SJSA1 (cell line): ENCODE measurements at regions not wholly inside any gene's neighbourhood (a gene's known extent, or its start where the extent isn't known, plus 50 kb on each side); places are given as distances from the start of the nearest gene placed in this dataset.

ENCODE experiments used
- DNase-seq, 2 experiments: peaks; one replicate each; pipeline ENCODE4 v3.0.0-alpha.2; 2015 to 2020; ENCODE audit warnings: low spot score in 2 of 2, low read depth in 1 of 2
- H3K27ac ChIP-seq: fragments of 250-450 bp; sonication (Bioruptor Pico); 2 replicates; pipeline ENCODE4 v1.5.1; 2020; ENCODE audit warnings: mild to moderate bottlenecking, moderate library complexity
- H3K27me3 ChIP-seq: fragments of 250-450 bp; sonication (Bioruptor Pico); replicated peaks from 2 replicates; pipeline ENCODE4 v1.5.1; 2020; ENCODE audit warnings: mild to moderate bottlenecking, moderate library complexity
- H3K36me3 ChIP-seq: fragments of 250-450 bp; sonication (Bioruptor Pico); 2 replicates; pipeline ENCODE4 v1.5.1; 2020; ENCODE audit warnings: mild to moderate bottlenecking
- H3K4me1 ChIP-seq: fragments of 250-450 bp; sonication (Bioruptor Pico); replicated peaks from 2 replicates; pipeline ENCODE4 v1.6.1; 2021; ENCODE audit warnings: mild to moderate bottlenecking
- H3K4me3 ChIP-seq: fragments of 250-450 bp; sonication (Bioruptor Pico); 2 replicates; pipeline ENCODE4 v1.5.1; 2020; ENCODE audit warnings: mild to moderate bottlenecking
- H3K9me3 ChIP-seq: fragments of 250-450 bp; sonication (Bioruptor Pico); replicated peaks from 2 replicates; pipeline ENCODE4 v1.5.1; 2020; ENCODE audit warnings: mild to moderate bottlenecking

DNA sequence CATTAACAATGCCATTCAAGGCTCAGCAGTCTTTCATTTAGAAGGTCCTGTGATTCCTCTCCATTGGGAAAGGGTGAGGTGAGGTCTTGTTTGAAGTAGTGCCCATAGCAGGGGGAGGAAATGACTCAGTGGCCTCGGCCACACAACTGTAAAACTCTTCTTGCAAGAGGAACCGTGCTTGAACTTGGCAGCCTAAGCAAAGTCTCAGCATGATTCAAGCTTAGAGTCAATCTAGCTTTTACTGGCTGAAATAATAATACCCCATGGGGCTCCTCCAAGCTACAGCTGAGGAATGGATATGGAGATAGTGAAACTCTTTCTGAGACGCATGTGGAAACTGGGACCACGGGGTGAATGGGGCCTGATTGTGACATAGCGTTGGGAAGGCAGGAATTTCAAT lies 428.2 kb downstream of the BMP2 start:
- Histone ChIP-seq H3K4me1 (no peaks in the 10 kb centered on the region), H3K9me3 (no peaks in the 10 kb centered on the region), H3K27ac (no peak overlapping the region), H3K27me3 (no peaks in the 10 kb centered on the region), H3K36me3 (no peaks in the 10 kb centered on the region), H3K4me3 (no peak overlapping the region)
- no peak for DNase-seq

DNA sequence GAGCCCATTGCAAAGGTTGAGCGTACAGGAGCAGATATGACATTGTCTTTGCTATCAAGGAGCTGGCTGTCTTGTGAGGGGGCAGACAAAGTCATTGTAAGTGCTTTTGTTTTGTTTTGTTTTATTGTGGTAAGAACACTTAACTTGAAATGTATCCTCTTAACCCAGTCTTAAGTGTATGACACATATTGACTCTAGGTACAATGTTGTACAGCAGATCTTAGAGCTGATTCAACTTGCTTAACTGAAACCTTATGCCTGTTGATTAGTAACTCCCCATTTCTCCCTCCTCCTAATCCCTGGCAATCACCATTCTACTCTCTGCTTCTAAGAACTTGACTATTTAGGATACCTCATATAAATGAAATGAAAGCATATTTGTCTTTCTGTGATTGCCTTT lies 429.0 kb downstream of the BMP2 start:
- Histone ChIP-seq H3K36me3 (no peaks in the 10 kb centered on the region), H3K9me3 (no peaks in the 10 kb centered on the region), H3K4me3 (no peak overlapping the region), H3K4me1 (no peaks in the 10 kb centered on the region), H3K27ac (no peak overlapping the region), H3K27me3 (no peaks in the 10 kb centered on the region)
- no peak for DNase-seq

DNA sequence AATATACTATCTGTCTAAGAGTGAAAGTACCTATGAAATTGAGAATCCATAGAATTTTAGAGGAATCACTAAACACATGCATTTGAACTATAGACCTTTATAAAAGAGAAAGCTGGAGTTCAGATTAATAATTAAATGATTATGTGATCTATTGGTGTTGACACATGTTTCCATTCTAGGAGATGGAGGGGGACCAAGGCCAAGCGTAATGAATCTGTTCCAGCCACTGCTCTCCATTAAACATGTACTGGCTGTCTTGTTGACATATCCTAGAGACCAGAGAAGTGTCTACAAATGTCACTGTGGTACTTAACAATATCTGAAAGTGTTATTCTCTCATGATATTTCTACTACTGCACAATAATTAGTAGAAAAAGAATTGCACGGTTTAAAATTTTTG lies 432.4 kb downstream of the BMP2 start:
- H3K27ac ChIP-seq: no peak overlapping the region
- no peaks in the 10 kb centered on the region for H3K9me3 ChIP-seq
- DNase-seq: no peak
- H3K36me3 ChIP-seq: no peaks in the 10 kb centered on the region
- no peak overlapping the region for H3K4me3 ChIP-seq
- H3K4me1 ChIP-seq: no peaks in the 10 kb centered on the region
- H3K27me3 ChIP-seq: no peaks in the 10 kb centered on the region

DNA sequence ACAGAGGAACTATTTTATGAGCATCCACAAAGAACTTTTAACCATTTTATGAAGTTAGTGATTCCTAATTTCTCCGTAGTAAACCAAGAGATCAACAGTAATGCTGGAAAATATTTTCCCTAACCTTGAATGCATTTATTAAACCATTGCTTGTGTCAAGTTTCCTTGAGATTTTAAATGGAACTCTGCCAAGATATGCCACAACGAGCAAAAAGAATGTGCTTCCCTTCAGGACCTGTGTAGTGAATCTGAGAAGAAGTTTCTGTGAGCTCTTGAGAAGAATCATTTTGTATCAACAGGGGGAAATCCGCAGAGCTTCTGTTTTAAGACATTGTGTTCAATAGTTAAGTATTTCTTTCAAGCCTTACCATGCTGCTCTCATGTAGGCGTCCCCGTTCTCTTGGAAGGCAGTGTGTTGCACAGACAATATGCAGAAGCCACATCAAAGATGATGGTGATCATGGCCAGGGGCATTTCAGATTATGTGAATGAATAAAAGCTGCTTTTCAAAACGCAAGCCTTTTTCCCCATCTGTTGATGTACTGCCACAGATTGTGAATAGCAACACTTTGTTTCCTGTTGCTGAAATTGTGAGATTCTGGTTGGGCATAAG lies 439.8 kb downstream of the BMP2 start:
- H3K27ac ChIP-seq: no peak overlapping the region
- H3K4me1 ChIP-seq: no peaks in the 10 kb centered on the region
- H3K36me3 ChIP-seq: no peaks in the 10 kb centered on the region
- no peak for DNase-seq
- H3K4me3 ChIP-seq: no peak overlapping the region
- no peaks in the 10 kb centered on the region for H3K9me3 ChIP-seq
- H3K27me3 ChIP-seq: no peaks in the 10 kb centered on the region

DNA sequence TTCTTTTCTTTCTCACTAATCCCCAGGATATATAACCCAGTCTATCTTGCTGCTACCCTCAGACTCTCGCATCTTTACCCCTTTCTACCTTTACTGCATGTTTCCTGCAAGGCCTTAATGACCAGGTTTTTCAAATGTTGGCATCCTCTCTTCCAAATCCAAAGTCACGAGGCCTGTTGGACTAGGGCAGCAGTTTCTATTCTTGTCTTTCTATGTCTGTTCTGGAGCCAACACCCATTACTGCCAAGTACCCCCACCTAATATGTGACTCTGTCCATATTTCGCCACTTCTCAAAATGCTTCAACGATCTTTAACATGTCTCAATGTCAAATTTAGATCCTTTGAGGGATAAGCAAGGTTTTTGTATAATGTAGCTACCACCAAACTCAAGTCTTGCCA lies 443.4 kb downstream of the BMP2 start:
- no peak for DNase-seq
- H3K36me3 ChIP-seq: no peaks in the 10 kb centered on the region
- no peak overlapping the region for H3K4me3 ChIP-seq
- H3K9me3 ChIP-seq: no peaks in the 10 kb centered on the region
- no peaks in the 10 kb centered on the region for H3K27me3 ChIP-seq
- H3K27ac ChIP-seq: no peak overlapping the region
- no peaks in the 10 kb centered on the region for H3K4me1 ChIP-seq

DNA sequence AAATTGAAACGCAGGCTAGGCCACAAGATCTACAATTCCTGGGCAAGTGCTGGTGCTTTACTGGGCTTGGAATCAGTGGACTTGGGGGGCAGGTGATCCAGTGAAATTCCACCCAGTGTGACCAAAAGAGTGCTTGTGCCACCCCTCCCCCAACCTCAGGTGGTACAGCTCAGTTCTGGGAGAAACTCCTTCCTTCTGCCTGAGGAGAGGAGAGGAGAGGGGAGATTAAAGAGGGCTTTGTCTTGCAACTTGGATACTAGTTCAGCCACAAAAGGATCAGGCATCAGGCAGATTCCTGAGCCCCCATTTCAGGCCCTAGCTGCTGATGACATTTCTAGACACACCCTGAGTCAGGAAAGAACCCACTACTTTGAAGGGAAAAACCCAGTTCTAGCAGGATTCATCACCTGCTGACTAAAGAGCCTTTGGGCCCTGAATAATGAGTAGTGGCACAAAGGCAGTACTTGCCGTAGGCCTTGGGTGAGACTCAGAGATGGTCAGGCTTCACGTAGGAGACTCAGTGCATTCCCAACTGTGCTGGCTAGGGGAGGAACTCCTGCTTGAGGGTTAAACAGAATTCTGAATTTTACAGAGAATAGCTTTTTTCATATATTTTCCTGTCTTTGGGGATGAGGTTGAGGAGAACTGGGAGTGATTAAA lies 446.7 kb downstream of the BMP2 start:
- no peak overlapping the region for H3K27ac ChIP-seq
- H3K9me3 ChIP-seq: no peaks in the 10 kb centered on the region
- no peaks in the 10 kb centered on the region for H3K4me1 ChIP-seq
- no peak for DNase-seq
- no peaks in the 10 kb centered on the region for H3K27me3 ChIP-seq
- H3K4me3 ChIP-seq: no peak overlapping the region
- no peaks in the 10 kb centered on the region for H3K36me3 ChIP-seq

DNA sequence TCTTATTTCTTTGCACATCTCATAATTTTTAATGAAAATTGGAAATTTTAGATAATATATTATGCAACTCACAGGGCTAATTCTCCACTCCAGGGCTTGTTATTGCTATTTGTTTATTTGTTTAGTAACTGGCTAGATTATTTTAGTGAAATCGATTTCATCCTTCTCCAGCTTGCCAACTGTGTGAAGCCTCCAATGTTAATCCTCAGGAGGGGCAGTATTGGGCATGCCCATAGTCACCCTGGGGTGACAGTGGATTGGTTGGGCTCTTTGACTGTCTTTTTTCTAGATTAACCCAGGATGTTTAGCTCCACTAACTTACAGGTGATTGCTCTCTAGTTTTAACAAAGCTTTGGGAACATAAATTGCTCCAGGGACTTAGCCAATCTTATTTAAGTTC lies 450.1 kb downstream of the BMP2 start:
- no peak overlapping the region for H3K27ac ChIP-seq
- DNase-seq: no peak
- no peaks in the 10 kb centered on the region for H3K36me3 ChIP-seq
- H3K4me3 ChIP-seq: no peak overlapping the region
- H3K9me3 ChIP-seq: no peaks in the 10 kb centered on the region
- H3K27me3 ChIP-seq: no peaks in the 10 kb centered on the region
- H3K4me1 ChIP-seq: no peaks in the 10 kb centered on the region

DNA sequence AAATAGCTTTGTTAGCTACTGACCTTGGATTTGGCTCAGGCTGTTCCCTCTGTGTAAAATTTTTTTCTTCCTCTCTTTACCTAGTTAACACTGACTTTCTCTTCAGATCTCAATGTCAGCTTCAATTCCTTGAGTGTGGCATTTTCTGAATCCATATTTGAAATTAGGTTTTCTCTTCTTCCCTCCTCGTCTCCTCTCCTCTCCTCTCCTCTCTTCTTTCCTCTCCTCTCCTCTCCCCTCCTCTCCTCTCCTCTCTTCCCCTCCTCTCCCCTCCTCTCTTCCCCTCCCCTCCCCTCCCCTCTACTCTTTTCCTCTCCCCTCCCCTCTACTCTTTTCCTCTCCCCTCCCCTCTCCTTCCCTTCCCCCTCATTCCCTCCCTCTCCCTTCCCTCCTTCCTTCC lies 453.3 kb downstream of the BMP2 start:
- DNase-seq: no peak
- Histone ChIP-seq H3K9me3 (no peaks in the 10 kb centered on the region), H3K27me3 (no peaks in the 10 kb centered on the region), H3K4me3 (no peak overlapping the region), H3K27ac (no peak overlapping the region), H3K4me1 (no peaks in the 10 kb centered on the region), H3K36me3 (no peaks in the 10 kb centered on the region)

DNA sequence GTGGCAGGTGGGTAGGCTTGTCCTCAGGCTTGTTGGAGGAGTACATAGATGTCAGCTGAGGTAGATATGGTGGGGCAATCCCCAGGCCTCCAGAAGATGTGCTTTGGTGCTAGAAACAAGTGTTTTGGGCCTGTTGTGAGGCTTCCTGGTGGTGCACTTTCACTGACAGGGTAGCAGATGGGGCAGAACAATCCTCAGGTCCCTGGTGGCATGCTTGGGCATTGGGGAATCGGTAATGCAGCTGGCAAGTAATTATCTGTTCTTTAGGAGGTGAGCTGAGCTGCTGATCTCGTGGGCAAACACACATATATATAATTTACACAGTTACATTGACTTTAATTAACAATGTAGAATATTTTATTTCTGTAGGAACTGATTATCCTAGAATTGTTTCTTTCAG lies 458.7 kb downstream of the BMP2 start:
- no peak for DNase-seq
- Histone ChIP-seq H3K9me3 (no peaks in the 10 kb centered on the region), H3K36me3 (no peaks in the 10 kb centered on the region), H3K27me3 (no peaks in the 10 kb centered on the region), H3K27ac (no peak overlapping the region), H3K4me1 (no peaks in the 10 kb centered on the region), H3K4me3 (no peak overlapping the region)

DNA sequence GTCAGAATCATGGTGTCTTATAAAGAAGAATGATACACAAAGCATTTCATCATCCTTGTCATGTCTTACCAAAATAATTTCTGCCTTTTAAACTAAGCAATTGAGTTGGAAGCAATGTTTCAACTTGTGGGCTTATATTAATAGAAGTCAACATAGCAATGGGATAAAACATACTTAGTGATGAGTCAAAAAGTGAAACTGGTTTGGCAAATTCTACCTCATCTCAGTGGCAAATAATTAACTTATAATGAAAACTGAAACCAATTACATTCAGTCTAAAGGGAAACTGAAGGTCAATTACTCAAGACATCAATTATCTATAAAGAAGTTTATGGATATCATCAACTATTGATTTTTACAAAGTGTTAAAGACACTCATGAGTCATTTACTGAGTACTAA lies 463.8 kb downstream of the BMP2 start:
- no peaks in the 10 kb centered on the region for H3K36me3 ChIP-seq
- H3K4me3 ChIP-seq: no peak overlapping the region
- no peaks in the 10 kb centered on the region; the same call in 1 of the 2 replicates for H3K9me3 ChIP-seq
- no peak for DNase-seq
- H3K27me3 ChIP-seq: no peaks in the 10 kb centered on the region
- no peaks in the 10 kb centered on the region for H3K4me1 ChIP-seq
- H3K27ac ChIP-seq: no peak overlapping the region

DNA sequence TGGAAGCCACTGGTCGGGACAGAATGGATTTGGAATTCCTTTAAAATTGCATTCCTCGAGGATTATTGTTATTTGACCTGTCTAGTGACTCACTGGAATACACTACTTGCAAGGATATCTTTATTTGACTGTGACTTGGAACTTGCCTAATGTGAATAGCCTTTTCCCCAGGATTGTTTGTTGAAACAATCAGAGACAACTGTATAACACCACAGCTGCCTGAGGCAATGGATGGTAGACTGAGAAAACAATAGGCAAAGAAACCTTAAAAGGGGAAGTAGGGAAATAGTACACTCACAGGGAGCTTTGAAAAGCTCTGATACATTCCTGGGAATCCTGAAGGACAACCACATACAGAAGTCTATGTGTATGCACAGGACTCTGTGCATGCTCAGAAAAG lies 465.3 kb downstream of the BMP2 start:
- Histone ChIP-seq H3K4me3 (no peak overlapping the region), H3K36me3 (no peaks in the 10 kb centered on the region), H3K27ac (no peak overlapping the region), H3K27me3 (no peaks in the 10 kb centered on the region), H3K9me3 (no peaks in the 10 kb centered on the region; the same call in 1 of the 2 replicates), H3K4me1 (no peaks in the 10 kb centered on the region)
- DNase-seq: no peak

DNA sequence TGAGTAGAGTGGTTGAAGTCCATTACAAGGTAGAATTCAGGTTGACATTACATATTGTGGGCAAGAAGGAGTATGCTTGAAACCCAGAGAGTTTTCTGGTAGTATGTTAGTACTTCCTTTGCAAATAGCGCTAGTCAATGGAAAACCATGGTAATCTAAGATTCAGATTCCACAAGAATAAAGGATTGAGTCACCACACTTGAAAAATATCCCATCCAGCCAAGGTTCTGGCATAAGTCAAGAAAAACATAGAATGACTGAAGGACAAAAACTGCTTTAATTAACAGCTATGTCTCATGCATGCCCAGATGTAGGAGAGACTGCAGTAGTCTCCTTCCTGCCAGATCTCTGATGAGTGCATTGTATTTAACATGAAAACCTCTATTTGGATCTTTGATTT lies 469.8 kb downstream of the BMP2 start:
- no peaks in the 10 kb centered on the region for H3K27me3 ChIP-seq
- no peak for DNase-seq
- H3K27ac ChIP-seq: no peak overlapping the region
- H3K36me3 ChIP-seq: no peaks in the 10 kb centered on the region
- H3K9me3 ChIP-seq: no peaks in the 10 kb centered on the region; the same call in 1 of the 2 replicates
- no peak overlapping the region for H3K4me3 ChIP-seq
- H3K4me1 ChIP-seq: no peaks in the 10 kb centered on the region

DNA sequence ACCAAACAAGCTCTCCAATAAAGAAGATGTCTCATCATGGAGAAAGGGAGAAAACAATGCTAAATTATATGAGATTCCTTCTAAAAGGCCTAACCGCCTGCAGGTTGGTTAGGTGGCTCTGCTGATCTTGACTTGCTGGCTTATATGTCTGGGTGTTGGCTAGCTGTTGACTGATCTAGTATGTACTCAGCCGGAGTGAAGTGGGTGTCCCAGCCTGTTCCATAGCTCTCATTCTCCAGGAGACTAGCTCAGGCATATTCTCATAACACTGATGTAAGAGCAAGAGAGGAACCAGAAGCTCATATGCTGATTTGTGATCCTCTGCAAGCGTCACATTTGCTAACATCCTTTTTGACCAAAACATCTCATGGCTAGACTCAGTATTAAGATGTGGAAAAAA lies 473.0 kb downstream of the BMP2 start:
- DNase-seq: no peak
- no peaks in the 10 kb centered on the region for H3K27me3 ChIP-seq
- no peaks in the 10 kb centered on the region for H3K4me1 ChIP-seq
- no peak overlapping the region for H3K27ac ChIP-seq
- H3K36me3 ChIP-seq: no peaks in the 10 kb centered on the region
- H3K4me3 ChIP-seq: no peak overlapping the region
- H3K9me3 ChIP-seq: no peaks in the 10 kb centered on the region

DNA sequence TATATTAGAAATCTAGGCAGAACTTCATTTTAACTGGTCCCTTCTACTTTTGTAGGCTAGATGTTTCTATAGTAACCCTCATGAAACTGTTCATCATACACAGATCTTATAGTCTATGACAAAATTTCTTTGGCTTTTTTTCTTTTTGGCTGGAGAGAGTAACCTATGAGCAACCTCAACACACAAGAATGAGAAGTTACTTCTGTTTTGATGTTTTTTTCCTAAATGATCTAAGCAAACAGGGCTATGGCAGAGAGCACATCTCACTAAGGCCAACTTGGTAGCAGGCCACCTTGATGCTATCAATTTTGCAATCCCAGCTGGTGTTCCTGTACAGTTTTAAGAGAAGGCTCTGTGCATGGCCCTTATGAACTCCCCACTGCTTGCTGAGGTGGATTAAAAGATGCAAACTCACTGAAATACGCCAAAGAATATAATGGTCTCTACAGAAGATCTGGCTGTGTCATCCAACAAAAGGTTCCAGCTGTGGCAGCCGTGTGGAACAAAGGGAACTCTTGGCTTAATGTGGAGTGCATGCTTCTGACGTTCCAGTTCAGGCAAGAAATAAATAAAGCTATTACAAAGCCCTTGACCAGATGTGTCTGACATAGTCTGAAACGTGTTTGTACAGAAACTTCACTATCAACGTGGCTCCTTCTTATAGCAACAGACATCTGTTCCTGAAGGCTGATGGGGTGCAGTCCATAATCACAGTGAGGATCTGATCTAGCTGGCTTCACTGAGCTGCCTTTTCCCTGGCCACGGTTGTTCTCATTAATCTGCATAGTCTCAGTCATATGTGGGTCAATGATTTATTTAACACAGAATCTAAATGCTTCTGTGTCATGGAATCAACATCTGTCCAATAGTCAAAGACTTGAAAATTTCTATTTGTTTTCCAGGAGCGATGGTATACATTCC lies 481.1 kb downstream of the BMP2 start:
- DNase-seq: no peak
- Histone ChIP-seq H3K9me3 (no peaks in the 10 kb centered on the region), H3K36me3 (no peaks in the 10 kb centered on the region), H3K4me1 (no peaks in the 10 kb centered on the region), H3K27ac (no peak overlapping the region), H3K4me3 (no peak overlapping the region), H3K27me3 (no peaks in the 10 kb centered on the region)
